Mesendoderm (in vitro differentiated cells): ENCODE measurements at regions not wholly inside any gene's neighbourhood (a gene's known extent, or its start where the extent isn't known, plus 50 kb on each side); places are given as distances from the start of the nearest gene placed in this dataset.
"Not testable (repeated sequence)": the region's sequence is repeated elsewhere in the genome, so short reads cannot be mapped to it uniquely, and the experiment has no call there.

Experiments used
- DNase-seq: peaks from one replicate; pipeline ENCODE4 v3.0.0; 2013
- H2AK5ac ChIP-seq: 2 replicates; pipeline ENCODE4 v1.6.1; 2013; ENCODE audit warnings: low read length, inconsistent platforms
- H2BK120ac ChIP-seq: 2 replicates; pipeline ENCODE4 v1.6.1; 2013; ENCODE audit warnings: low read depth, mild to moderate bottlenecking, low read length, moderate library complexity, mixed read lengths
- H2BK15ac ChIP-seq: replicated peaks from 2 replicates; pipeline ENCODE4 v1.6.1; 2013; ENCODE audit warnings: low read depth, mild to moderate bottlenecking, moderate library complexity
- H2BK5ac ChIP-seq: 2 replicates; pipeline ENCODE4 v1.6.1; 2013; ENCODE audit warnings: low read length, inconsistent platforms
- H3K18ac ChIP-seq: 2 replicates; pipeline ENCODE4 v1.6.1; 2013; ENCODE audit warnings: mild to moderate bottlenecking, low read length, mixed read lengths
- H3K23ac ChIP-seq: one replicate; pipeline ENCODE4 v1.6.1; 2013; ENCODE audit warnings: low read length
- H3K27ac ChIP-seq: 2 replicates; pipeline ENCODE4 v1.5.1; 2013; ENCODE audit warnings: low read depth, mild to moderate bottlenecking, inconsistent platforms, low read length, moderate library complexity
- H3K27me3 ChIP-seq: 2 replicates; pipeline ENCODE4 v1.6.1; 2013; ENCODE audit warnings: low read length, control low read depth, mild to moderate bottlenecking, inconsistent platforms; ENCODE audit not compliant: insufficient read depth, poor library complexity
- H3K36me3 ChIP-seq: 2 replicates; pipeline ENCODE4 v1.6.1; 2013; ENCODE audit warnings: low read length, inconsistent platforms; ENCODE audit not compliant: control insufficient read depth, insufficient read depth
- H3K4ac ChIP-seq: one replicate; pipeline ENCODE4 v1.6.1; 2013; ENCODE audit warnings: low read depth, mild to moderate bottlenecking, low read length, moderate library complexity
- H3K4me1 ChIP-seq: 2 replicates; pipeline ENCODE4 v1.6.1; 2013; ENCODE audit warnings: low read depth, low read length, inconsistent platforms; ENCODE audit not compliant: control insufficient read depth
- H3K4me2 ChIP-seq: 2 replicates; pipeline ENCODE4 v1.6.1; 2013; ENCODE audit warnings: low read length
- H3K4me3 ChIP-seq: 2 replicates; pipeline ENCODE4 v1.5.1; 2013; ENCODE audit warnings: mild to moderate bottlenecking, low read length
- H3K56ac ChIP-seq: one replicate; pipeline ENCODE4 v1.6.1; 2013; ENCODE audit warnings: low read length
- H3K79me1 ChIP-seq: 2 replicates; pipeline ENCODE4 v1.6.1; 2013; ENCODE audit warnings: low read length, inconsistent platforms
- H3K79me2 ChIP-seq: 2 replicates; pipeline ENCODE4 v1.6.1; 2013; ENCODE audit warnings: mild to moderate bottlenecking, low read length; ENCODE audit not compliant: control insufficient read depth, insufficient read depth
- H3K9ac ChIP-seq: 2 replicates; pipeline ENCODE4 v1.6.1; 2013; ENCODE audit warnings: low read length, inconsistent platforms
- H4K5ac ChIP-seq: one replicate; pipeline ENCODE4 v1.6.1; 2013; ENCODE audit warnings: low read length
- H4K8ac ChIP-seq: one replicate; pipeline ENCODE4 v1.6.1; 2013; ENCODE audit warnings: low read depth, mild to moderate bottlenecking, control low read depth, low read length, moderate library complexity
- WGBS: extraction: QIAGEN DNeasy Blood & Tissue Kit; methylation state at CpG from one replicate; pipeline ENCODE4 v1.1.7; 2013; ENCODE audit warnings: low lambda C conversion rate, missing lambda C conversion rate; ENCODE audit not compliant: insufficient coverage; ENCODE audit errors: extremely low coverage; 5-methylcytosine and 5-hydroxymethylcytosine counted together

- Histone ChIP-seq H2BK15ac (no peak overlapping the region), H3K4me2 (no peak overlapping the region), H4K5ac (no peak overlapping the region), H2AK5ac (no peak overlapping the region), H3K79me1 (no peaks in the 10 kb centered on the region), H3K27ac (no peak overlapping the region), H3K56ac (no peak overlapping the region), H4K8ac (no peak overlapping the region), H3K27me3 (no peaks in the 10 kb centered on the region), H3K9ac (no peak overlapping the region), H2BK5ac (no peak overlapping the region), H2BK120ac (no peak overlapping the region), H3K18ac (no peak overlapping the region), H3K79me2 (no peaks in the 10 kb centered on the region), H3K36me3 (no peaks in the 10 kb centered on the region), H3K4ac (no peak overlapping the region), H3K4me3 (no peak overlapping the region), H3K23ac (no peak overlapping the region), H3K4me1 (no peaks in the 10 kb centered on the region)
- no CpG with 5 or more reads among the region's 3 CpGs for WGBS
- no peak for DNase-seq
Observed at GRCh38 chr7:65221683-65222082, 152.0 kb upstream of the ZNF92 start.

- H4K5ac ChIP-seq = no peak overlapping the region
- no peaks in the 10 kb centered on the region for H3K79me2 ChIP-seq
- no peak overlapping the region for H3K4ac ChIP-seq
- no peak overlapping the region for H2BK5ac ChIP-seq
- H2BK15ac ChIP-seq = no peak overlapping the region
- no peak for DNase-seq
- no peak overlapping the region for H3K27ac ChIP-seq
- H3K18ac ChIP-seq = no peak overlapping the region
- H3K36me3 ChIP-seq = no peaks in the 10 kb centered on the region
- H2AK5ac ChIP-seq = no peak overlapping the region
- no peak overlapping the region for H3K4me2 ChIP-seq
- no peak overlapping the region for H3K4me3 ChIP-seq
- no peak overlapping the region for H4K8ac ChIP-seq
- no peak overlapping the region for H3K9ac ChIP-seq
- no peaks in the 10 kb centered on the region for H3K4me1 ChIP-seq
- no peak overlapping the region for H3K56ac ChIP-seq
- no peak overlapping the region for H2BK120ac ChIP-seq
- no peaks in the 10 kb centered on the region for H3K27me3 ChIP-seq
- H3K23ac ChIP-seq = no peak overlapping the region
- no peaks in the 10 kb centered on the region for H3K79me1 ChIP-seq
Observed at GRCh38 chr7:65219623-65220022, 154.0 kb upstream of the ZNF92 start.

- Histone ChIP-seq H2BK120ac (no peak overlapping the region), H2AK5ac (no peak overlapping the region), H4K8ac (no peak overlapping the region), H3K79me2 (no peaks in the 10 kb centered on the region), H3K27me3 (no peaks in the 10 kb centered on the region), H3K36me3 (no peaks in the 10 kb centered on the region), H3K27ac (no peak overlapping the region), H4K5ac (no peak overlapping the region), H3K4me1 (no peaks in the 10 kb centered on the region), H3K18ac (no peak overlapping the region), H3K56ac (no peak overlapping the region), H3K79me1 (no peaks in the 10 kb centered on the region), H2BK5ac (no peak overlapping the region), H3K4ac (no peak overlapping the region), H3K9ac (no peak overlapping the region), H3K4me2 (no peak overlapping the region), H3K23ac (no peak overlapping the region), H3K4me3 (no peak overlapping the region), H2BK15ac (no peak overlapping the region)
- no CpG with 5 or more reads among the region's 8 CpGs for WGBS
- DNase-seq = peak; percentile 74
Observed at GRCh38 chr7:65216469-65216868, 157.2 kb upstream of the ZNF92 start.

- H3K79me2 ChIP-seq, H2AK5ac ChIP-seq, H3K4ac ChIP-seq, DNase-seq, H3K4me3 ChIP-seq, H2BK5ac ChIP-seq, H3K4me1 ChIP-seq, H3K79me1 ChIP-seq, H3K36me3 ChIP-seq, H4K5ac ChIP-seq, H3K9ac ChIP-seq, H4K8ac ChIP-seq, H3K56ac ChIP-seq, H3K23ac ChIP-seq, H3K4me2 ChIP-seq, H3K18ac ChIP-seq, H3K27me3 ChIP-seq, H3K27ac ChIP-seq, H2BK15ac ChIP-seq, H2BK120ac ChIP-seq: not testable (repeated sequence)
- no CpG with 5 or more reads among the region's 1 CpG for WGBS
Observed at GRCh38 chr7:65213260-65213659, 160.4 kb upstream of the ZNF92 start.

GRCh38 chr7:65199221-65199620, 174.4 kb upstream of the ZNF92 start:
- H3K56ac ChIP-seq, H3K4ac ChIP-seq, H3K4me3 ChIP-seq, H3K36me3 ChIP-seq, H4K8ac ChIP-seq, H3K18ac ChIP-seq, H3K23ac ChIP-seq, H2BK5ac ChIP-seq, H3K79me1 ChIP-seq, H3K27ac ChIP-seq, H3K4me1 ChIP-seq, H4K5ac ChIP-seq, H2BK120ac ChIP-seq, H2BK15ac ChIP-seq, H3K27me3 ChIP-seq, H3K79me2 ChIP-seq, DNase-seq, H2AK5ac ChIP-seq, H3K9ac ChIP-seq, H3K4me2 ChIP-seq: not testable (repeated sequence)
- no CpG with 5 or more reads among the region's 1 CpG for WGBS

- not testable (repeated sequence) for H3K4me1 ChIP-seq
Observed at GRCh38 chr7:65193334-65194058, 180.2 kb upstream of the ZNF92 start.

More at GRCh38 chr7:65193334-65194058, 180.2 kb upstream of the ZNF92 start:
- not testable (repeated sequence) for H3K79me2 ChIP-seq, H4K8ac ChIP-seq, H2AK5ac ChIP-seq, H4K5ac ChIP-seq, H3K27me3 ChIP-seq, H3K4me3 ChIP-seq, H2BK5ac ChIP-seq, DNase-seq, H2BK15ac ChIP-seq, H3K4me2 ChIP-seq, H3K23ac ChIP-seq, H3K9ac ChIP-seq, H3K79me1 ChIP-seq, H3K4ac ChIP-seq, H3K36me3 ChIP-seq, H2BK120ac ChIP-seq, H3K18ac ChIP-seq, H3K56ac ChIP-seq, H3K27ac ChIP-seq
- WGBS = no CpG with 5 or more reads among the region's 8 CpGs
